ENCODE measurements at regions not wholly inside any gene's neighbourhood (a gene's known extent, or its start where the extent isn't known, plus 50 kb on each side); places are given as distances from the start of the nearest gene placed in this dataset.

DNA sequence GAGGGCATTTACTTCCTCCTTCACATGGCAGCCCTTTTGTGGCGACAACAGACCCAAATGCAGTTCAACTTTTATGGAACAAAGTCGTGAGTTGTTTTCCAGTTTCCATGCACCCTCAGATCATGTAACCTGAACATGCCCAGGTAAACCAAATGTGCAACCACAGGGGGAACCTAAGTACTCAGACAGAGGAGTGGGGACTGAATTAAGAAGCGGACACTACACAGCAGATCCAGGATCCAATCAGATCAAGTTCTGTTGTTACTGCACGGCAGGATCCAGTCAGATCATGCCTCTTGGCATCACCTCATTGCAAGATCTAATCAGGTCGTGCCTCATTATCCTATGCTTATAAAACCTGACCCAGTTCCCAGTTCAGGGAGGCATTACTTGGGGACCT, 115.7 kb downstream of the MATN1 start:
- no peak for DNase-seq

DNA sequence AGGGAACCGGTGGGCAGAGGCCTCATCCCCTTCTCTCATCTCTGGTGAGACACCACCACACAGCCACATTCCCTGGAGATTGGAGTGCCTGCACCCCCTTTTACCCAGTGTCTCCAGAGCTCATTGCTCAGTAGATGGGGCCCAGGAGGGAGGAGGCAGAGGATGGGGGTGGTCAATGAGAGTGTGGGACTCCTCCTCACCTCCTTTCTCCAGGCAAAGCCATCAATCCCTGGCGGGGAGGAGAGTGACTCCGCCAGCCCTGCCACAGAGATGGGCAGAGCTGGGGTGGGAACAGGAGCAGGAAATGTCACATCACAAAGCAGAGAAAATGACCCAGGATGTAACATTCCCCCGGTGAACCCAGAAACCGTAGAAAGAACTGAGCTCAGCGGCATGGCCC, 117.2 kb downstream of the MATN1 start:
- DNase-seq = no peak

DNA sequence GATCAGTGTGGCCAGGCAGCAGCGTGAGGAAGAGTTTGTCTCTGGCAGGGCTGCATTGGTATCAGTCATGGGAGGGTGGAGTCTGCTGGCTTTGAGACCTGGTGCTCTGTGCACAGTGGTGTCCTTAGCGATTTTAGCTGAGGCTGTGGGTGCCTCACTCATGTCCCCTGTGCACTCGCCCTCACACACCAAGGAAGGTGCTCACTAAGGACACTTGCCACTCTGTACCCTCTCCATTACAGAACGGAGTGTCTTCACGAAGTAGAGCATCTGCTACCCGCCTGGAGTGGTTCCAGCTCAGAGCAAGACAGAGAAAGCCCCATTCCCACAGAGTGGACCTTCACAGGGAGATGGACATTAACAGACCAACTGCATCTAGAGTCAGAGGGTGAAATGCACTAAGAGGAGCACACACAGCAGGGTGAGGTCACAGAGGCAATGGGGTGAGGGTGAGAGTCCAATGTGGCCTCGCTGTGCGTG, 117.9 kb downstream of the MATN1 start:
- DNase-seq = no peak

DNA sequence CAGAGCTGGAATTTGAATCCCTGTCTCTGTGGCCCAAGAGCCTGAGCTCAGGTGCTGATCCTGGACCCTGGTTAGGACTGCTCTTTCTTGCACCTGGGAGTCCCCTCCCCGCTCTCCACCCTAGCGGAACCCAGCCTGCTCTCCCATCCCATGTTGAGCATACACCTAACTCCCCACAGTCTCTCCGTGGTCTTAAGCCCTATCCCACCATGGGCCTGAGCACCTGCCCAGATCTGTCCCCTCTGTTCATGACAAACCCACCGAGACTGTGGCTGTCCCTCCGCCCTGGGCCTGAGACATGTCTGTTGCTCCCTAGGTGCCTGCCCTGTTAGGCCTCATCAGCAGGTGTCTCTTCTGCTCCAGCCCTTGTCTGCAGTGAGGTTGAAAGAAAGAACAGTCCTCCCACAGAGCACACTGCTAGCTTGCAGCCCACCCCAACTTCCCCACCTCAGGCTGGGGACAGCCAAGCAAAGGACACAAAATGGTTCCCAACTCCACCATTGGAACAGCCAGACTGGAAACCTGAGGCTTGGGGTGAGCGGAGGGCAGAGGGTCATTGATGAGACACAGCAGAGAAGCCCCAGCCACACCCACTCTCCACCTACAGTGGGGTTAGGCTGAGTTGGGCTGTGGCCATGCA, 118.5 kb downstream of the MATN1 start:
- no peak for DNase-seq

DNA sequence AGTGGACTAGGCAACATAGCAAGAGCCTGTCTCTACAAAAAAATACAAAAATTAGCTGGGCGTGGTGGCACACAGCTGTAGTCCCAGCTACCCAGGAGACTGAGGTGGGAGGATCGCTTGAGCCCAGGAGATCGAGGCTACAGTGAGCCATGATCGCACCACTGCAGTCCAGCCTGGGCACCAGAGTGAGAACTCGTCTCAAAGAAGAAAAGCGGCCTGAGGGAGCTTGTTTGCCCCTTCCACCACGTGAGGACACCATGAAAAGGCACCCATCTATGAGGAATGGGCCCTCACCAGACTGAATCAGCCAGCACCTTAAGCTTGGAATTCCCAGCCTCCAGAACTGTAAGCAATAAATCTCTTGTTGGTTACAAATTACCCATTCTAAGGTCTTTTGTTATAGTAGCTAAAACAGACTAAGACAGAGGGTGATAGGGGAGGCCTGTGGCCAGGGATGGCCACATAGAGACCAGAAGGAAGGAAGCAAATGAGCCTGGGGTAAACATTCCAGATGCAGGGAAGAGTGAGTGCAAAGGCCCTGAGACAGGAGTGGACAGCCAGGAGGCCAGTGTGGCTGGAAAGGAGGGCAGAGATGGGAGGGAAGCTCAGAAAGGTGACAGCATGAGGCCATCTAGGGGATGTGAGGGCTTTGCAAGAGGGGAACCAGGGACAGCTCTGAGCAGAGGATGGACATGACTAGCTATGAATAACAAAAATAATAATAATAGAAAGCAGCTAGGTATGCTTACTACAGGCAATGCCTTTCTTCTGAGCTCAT, 120.1 kb downstream of the MATN1 start:
- DNase-seq = no peak

DNA sequence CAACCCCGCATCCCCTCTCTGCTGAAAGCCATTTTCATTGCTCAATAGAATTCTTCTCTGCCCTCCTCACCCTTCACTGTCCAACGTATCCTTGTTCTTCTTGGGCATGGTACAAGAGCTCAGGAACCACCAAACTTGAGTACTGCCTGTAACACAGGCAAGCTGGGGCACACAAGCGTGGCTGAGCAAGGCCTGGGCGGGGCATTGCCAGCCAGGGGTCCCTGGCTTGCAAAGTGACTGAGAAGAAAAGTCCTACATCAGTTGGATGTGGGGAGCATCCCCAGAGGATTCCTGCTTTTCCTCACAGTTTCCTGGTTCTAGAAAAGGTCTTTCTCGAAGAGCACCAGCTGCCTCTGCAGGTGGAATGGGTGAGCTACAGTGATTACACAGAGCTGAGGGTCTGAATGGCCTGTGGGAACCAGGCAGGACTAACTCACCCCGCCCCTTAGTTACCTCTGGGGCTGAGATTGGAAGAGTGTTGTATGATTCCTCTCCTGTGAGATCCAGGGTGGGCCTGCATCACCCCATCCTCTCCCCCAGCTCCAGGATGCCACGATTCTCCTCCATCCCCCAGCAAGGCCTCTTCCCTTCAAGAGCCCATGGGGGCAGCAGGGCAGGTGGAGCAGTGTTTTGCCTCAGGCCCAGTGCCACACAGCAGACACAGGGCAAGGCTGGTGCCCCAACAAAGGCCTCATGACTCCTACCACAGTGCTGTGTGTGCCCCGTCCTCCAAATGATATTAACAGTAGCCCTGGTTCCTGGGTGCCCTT, 121.9 kb downstream of the MATN1 start:
- no peak for DNase-seq

DNA sequence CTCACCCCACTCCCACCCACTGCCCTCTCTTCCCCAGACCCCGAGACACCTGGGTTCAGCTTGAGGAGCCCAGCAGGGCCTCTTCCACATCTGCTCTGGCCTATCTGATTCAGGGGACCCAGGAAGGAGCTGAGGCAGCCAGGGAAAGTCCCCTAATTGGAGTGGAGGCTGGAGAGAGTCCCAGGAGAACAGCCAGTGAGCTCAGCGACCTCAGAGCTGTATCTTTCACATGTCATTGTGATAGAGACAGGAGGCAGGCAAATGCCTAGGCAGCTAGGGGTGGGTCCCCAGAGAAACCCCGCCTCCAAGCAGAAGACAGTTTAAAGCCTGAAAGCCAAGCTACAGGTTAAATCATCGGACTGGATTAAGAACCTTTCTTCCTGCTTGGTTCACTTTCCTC, 122.7 kb downstream of the MATN1 start:
- no peak for DNase-seq

DNA sequence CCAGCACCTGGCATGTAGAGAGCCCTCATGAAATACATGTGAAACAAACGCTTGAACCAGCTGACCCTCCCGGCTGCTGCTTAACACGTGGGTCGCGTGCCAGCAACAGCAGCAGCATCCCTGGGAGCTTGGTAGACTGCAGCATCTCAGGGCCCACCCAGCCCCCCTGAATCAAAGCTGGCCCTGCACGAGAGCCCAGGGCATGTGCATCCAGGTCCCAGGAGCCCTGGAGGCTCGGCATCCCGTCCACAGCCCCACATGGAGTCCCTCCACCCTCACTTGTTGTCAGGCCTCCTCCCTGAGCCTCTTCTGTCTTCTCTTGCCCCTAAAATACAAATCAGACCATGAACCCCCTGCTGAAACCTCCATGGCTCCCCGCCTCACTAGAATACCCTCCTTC, 123.1 kb downstream of the MATN1 start:
- DNase-seq = no peak

DNA sequence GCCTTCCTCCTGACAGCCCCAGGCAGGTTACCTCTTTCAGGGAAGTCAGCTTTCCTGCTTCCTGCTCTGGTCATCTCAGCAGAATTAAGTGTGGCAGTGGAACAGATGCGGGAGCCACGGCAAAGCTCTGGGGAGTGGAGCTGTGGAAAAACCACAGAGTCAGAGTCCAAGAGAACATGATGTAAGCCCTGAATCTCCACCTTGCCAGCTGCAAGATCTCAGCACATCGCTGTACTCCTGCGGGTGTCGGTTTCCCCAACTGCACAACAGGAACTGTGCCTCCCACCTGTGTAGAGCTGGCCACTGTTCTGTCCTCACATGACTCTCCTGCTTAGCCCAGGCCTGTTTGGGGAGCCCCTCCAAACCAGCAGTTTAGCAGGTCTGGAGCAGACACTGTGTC, 123.7 kb downstream of the MATN1 start:
- no peak for DNase-seq

DNA sequence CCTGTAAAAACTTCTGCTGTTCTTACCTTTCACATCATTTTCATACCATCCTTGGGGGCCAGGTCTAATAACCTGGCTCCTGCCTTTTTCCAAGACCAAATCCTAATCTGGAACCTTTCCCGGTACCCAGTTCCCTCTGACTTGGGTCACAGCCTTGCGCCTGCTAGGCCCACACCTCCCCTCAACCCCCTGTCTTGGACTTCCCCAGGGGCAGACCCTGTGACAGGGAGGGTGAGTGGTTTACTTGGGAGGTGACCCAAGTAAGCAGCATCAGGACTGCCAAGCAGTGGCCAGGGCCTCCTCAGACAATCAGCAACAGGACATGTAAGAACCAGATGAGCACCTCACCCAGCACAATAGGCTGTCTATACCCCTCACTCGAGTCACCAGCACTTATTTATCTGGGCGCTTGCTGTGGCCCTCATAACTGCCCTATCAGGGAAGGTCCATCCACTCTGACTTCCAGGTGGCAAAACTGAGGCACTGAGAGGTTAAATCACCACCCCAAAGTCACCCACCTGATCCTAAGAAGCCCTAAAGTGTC, 124.7 kb downstream of the MATN1 start:
- no peak for DNase-seq

DNA sequence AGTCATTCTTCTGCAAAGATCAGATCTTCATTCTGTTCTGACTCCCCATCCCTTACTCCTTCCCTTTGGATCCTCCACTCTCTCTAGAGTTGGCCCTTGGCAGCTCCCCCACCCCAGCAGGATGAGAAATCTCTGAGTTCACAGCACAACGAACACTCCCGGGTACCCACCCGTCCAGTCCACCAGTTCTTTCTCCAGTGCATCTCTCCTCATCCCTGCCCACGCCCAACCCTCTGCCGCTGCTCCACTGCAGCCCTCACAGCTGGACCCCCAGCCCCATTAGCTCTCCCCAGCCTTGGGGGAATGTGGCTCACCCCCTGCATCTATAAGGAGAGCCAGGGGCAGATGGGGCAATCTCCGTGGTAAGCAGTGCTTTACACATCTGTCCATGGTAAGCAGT, 125.7 kb downstream of the MATN1 start:
- DNase-seq = no peak

DNA sequence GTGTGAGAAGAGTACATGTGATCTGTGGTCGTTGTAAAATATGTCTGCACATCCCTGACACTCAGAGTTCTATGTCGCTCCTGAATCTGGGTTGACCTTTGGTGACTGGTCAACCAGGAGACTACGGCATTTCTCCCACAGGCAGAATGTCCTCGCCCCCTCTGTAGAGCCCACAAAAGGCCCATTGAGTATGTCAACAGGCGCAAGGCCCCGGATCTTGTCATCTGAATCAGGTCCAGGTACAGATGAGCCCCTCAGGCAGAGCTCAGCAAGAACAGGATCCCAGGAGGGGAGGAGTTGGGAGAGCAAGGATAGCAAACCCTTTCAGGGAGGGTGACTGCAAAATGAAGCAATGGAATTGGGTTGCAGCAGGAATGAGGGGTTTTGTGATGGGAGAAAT, 126.5 kb downstream of the MATN1 start:
- no peak for DNase-seq

DNA sequence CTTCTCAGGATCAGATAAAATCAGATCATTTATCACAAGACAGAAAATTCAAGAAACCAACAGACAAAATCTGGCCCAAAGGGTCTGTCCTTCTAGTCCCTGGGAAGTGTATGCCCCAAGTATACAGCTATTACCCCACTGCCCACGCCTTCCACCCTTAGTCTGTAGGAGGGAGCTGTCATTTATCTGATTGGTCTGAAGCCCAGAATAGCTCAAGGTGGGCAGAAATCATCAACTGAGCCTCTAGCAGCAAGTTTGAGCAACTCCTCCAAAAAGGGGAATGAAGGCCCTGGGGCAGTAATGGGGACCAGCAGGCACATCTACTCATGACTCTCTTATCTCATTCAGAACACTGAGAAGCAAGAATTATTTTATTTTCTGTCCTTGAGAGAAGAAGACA, 126.9 kb downstream of the MATN1 start:
- no peak for DNase-seq

DNA sequence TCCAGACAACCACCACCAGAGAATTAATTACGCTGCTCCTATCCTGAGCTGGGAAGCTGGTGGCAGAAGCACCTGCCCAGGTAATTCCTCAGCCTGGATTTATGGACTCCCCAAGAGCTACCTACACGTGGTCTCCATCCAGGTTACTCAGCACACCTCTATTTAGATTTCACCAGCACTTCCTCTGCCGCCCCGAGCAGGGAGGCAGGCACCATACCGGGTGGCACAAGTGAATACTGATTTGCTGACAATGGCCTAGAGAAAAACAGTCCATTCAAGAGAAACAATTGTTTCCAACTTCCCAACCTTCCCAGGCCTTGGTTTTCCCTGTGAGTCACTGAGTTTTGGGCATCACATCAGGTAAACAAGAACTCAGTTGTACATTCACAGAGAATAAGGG, 134.3 kb downstream of the MATN1 start:
- DNase-seq = no peak

DNA sequence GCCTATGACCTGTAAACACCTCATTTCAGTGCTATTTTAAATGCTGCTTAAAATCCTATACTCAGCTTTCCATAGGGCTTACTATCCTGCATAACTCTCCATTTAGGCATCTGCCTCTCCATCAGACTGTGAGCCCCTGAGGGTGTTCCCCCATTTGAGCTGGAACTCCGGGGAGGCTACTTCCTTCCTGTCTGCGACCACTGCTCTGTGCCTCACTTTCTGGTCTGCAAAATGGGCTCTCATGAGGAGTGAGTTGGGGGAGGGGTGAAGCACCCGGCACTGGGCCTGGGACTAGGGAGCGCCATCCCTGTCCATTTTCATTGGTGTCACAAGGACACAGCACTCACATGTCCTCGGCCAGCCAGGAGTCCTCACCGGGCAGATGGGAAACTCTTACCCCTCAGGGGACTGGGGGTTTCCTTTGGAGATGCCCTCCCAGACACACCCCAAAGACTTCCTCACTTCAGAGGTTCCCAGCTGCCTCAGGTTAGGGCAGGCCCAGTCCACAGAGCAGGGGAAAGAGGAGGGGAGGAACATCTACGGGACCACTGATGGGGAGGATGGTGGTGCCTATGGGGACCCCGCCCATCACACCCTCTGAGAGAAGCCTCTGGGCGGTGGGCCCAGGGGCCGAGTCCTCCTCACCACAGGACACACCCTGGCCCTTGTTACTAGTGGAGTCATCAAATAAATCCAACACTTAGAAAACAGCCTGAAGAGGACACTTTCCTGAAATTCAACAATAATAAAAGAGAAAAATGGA, 134.9 kb downstream of the MATN1 start:
- DNase-seq = no peak

DNA sequence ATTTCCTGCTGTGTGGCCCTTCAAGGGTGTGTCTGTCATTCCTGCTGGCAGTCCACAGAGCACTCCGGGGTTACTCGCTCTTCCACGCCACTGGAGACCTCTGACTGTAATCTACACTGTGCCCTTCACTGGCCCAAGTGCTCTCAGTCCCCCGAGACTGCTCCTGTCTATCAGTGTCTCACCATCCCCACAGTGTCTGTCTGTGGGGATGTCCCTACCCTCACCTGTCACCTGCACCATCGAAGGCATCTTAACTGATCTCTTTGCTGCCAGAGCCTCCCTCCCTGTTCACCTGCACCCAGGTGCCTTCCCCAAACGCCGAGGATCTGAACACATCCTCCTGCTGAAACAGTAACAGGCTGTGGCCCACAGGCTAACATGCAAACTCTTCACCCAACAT, 136.7 kb downstream of the MATN1 start:
- no peak for DNase-seq

DNA sequence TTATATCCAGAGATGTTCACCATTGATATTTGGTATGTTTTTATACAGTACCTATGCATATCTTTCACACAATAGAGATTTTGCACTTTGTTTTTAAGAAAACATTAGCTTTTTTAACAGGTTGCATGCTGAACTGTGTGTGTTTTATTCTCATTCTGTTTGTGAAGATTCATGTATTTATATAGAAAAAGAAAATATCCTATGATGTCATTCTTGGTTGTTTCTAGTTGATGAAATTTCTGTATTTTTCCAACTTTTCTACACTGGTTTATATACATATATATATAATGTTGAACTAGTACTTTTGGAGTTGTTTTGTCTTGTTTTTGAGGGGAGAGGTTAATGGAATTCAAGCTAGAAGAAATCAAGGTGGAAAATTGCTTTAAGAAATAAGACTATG, 143.8 kb downstream of the MATN1 start:
- DNase-seq = no peak

DNA sequence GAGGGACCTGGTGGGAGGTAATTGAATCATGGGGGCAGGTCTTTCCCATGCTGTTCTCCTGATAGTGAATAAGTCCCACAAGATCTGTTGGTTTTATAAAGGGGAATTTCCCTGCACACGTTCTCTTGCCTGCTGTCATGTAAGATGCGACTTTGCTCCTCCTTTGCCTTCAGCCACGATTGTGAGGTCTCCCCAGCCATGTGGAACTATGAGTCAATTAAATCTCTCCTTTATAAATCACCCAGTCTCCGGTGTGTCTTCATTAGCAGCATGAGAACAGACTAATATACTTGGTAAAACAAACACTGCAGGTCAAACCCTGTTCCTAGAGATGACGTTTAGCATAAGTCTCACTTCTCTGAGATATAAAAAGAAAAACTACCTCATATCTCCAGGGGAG, 148.3 kb downstream of the MATN1 start:
- no peak for DNase-seq

DNA sequence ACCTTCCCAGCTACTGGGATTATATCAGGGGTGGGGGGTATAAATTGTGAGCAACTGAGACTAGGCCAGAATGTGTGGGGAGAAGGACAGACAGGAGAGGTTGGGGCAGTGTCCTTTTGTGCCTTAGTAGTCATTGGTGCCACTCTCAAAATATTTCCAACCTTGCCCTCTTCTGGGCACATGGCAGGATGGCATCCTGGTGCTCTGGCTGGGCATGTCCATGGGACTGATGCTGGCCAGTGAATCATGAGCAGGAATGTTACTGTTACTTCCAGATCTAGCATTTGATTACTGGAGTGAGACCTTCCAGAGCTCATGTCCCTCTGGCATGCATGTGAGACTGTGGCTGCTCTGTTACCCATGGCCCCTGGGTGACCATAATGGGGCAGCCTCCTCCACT, 151.2 kb downstream of the MATN1 start:
- DNase-seq = no peak

DNA sequence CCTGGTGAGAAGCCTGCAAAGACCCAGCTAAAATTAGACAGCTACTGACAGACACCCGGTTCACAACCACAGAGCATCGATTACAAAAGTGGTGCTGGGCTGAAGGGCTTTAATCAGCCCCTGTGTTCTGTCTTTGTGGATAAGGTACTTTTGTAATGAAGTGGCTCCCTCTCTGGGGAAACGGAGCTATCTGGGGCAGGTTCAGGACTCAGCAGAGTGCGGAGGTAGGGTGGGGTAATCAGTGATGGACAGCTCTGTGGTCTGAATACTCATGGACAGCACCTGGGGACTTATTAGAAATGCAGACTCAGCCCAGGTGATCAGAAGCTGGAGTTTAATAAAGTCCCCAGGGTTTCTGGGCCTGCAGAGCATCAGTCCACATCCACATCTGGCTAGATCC, 152.0 kb downstream of the MATN1 start:
- DNase-seq = no peak

DNA sequence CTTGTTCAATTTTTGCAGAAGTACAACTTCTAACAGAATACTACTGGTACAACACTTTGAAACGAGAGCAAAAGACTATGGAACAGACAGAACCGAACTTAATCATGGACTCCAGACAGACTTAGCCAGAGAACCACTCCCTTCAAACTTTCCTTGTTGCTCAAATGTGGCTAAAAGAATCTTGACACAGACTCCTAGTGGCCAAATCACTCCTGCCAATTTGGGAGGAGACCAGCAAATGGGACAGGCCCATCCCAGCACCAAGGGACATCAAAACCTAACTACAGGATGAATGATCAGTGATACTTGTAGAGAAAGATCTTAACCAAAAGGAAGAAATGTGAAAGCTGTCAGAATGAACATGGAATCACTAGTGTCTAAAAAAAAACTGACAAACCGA, 154.0 kb downstream of the MATN1 start:
- DNase-seq = no peak

DNA sequence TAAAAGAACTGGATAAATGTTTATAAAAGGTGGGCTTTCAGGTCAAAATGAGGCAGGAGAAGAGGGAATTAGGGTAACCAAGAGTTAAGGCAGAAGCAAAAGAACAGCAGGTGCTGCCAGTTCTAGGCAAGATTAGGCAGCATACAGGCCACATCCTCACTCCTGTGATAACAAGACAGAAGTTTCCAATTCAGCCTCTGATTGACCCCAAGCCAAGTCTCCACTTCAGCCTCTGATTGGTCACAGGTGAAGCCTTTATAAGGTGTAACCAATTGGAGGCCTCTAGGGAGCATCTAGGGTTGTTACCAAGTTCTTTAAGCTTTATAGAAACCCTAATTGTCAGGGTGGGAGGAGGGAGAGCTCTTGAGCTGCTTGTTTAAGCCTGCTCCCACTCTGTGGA, 160.8 kb downstream of the MATN1 start:
- DNase-seq = no peak

DNA sequence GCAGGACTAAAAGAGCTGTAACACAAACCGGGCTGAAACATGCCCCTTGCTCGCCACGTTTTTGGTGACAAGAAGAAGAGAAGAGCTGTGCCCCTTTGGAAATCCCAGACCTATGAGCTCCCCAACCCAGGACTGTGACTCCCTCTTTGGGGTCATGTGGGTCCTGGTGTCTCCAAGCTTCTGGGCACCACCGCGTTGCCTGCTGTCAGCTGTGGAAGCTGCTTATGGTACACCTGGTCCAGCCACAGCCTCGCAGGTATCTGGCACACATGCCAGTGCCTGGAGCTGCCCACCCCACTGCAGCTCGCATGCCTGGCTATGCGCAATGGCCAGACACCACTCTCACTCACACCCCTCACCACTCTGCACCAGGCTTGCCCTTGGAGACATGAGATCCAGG, 171.8 kb downstream of the MATN1 start:
- no peak for DNase-seq

Data from CD4-positive, alpha-beta T cell treated with Interleukin-21 for 1 hour (primary cell).